ENCODE measurements at regions not wholly inside any gene's neighbourhood (a gene's known extent, or its start where the extent isn't known, plus 50 kb on each side); places are given as distances from the start of the nearest gene placed in this dataset.

- no peak for TF ChIP-seq POLR2A (IDR thresholded peaks at IDR 0.05)
- TF ChIP-seq, protein P1, sequence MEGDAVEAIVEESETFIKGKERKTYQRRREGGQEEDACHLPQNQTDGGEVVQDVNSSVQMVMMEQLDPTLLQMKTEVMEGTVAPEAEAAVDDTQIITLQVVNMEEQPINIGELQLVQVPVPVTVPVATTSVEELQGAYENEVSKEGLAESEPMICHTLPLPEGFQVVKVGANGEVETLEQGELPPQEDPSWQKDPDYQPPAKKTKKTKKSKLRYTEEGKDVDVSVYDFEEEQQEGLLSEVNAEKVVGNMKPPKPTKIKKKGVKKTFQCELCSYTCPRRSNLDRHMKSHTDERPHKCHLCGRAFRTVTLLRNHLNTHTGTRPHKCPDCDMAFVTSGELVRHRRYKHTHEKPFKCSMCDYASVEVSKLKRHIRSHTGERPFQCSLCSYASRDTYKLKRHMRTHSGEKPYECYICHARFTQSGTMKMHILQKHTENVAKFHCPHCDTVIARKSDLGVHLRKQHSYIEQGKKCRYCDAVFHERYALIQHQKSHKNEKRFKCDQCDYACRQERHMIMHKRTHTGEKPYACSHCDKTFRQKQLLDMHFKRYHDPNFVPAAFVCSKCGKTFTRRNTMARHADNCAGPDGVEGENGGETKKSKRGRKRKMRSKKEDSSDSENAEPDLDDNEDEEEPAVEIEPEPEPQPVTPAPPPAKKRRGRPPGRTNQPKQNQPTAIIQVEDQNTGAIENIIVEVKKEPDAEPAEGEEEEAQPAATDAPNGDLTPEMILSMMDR (IDR thresholded peaks at IDR 0.05), result no peak
- no peak for TF ChIP-seq EP300 (IDR thresholded peaks at IDR 0.05)
- TF ChIP-seq POLR2AphosphoS5 (IDR thresholded peaks at IDR 0.05), result no peak
Observed at GRCh38 chr7:9782275-9782674, 1191.4 kb upstream of the PHF14 start.

All from upper lobe of left lung (tissue), 4 donors.